K562 (cell line): ENCODE measurements at regions not wholly inside any gene's neighbourhood (a gene's known extent, or its start where the extent isn't known, plus 50 kb on each side); places are given as distances from the start of the nearest gene placed in this dataset.

Experiments used
- CBX8 ChIP-seq: fragments of 200-600 bp; sonication (generic); IDR thresholded peaks from 2 replicates; pipeline ENCODE4 v1.6.1; 2012; ENCODE audit warnings: borderline replicate concordance, mixed run types, low read depth, mild to moderate bottlenecking, moderate library complexity, mixed read lengths, low read length, control low read depth, inconsistent platforms; ENCODE audit not compliant: poor library complexity, severe bottlenecking; ENCODE audit errors: extremely low read depth
- CEBPB ChIP-seq: fragments of 450-650 bp; IDR thresholded peaks from 2 replicates; pipeline ENCODE4 v1.6.1; 2016; ENCODE audit warnings: missing genetic modification characterization, missing compliant biosample characterization
- NR0B1 ChIP-seq: fragments of 450-650 bp; IDR thresholded peaks from one replicate; pipeline ENCODE4 v1.6.1; 2018; ENCODE audit warnings: mild to moderate bottlenecking, moderate library complexity; ENCODE audit not compliant: partially characterized antibody
- NR2F6 ChIP-seq: fragments of 450-650 bp; formaldehyde crosslinking; IDR thresholded peaks from 2 replicates; pipeline ENCODE4 v1.4.0; 2020; ENCODE audit warnings: mild to moderate bottlenecking
- UBTF ChIP-seq, 2 experiments: IDR thresholded peaks; 2 replicates each; pipeline ENCODE4 v1.6.1; 2012; ENCODE audit warnings: improper control_type of control experiment in 2 of 2, low read depth in 2 of 2, low read length in 2 of 2, borderline replicate concordance in 1 of 2
- ZNF280A ChIP-seq: fragments of 450-650 bp; IDR thresholded peaks from 2 replicates; pipeline ENCODE4 v1.6.1; 2018; ENCODE audit warnings: mild to moderate bottlenecking, low read depth; ENCODE audit not compliant: partially characterized antibody
- TF ChIP-seq, protein P1 (sequence below), 2 experiments: fragments of 450-650 bp; IDR thresholded peaks; 2 replicates each; pipeline ENCODE4 v1.6.1; 2016

- no peak for TF ChIP-seq NR2F6 (CRISPR knock-in tag)
- TF ChIP-seq CBX8 = no peak
- no peak for TF ChIP-seq CEBPB (tag)
- TF ChIP-seq, protein P1, sequence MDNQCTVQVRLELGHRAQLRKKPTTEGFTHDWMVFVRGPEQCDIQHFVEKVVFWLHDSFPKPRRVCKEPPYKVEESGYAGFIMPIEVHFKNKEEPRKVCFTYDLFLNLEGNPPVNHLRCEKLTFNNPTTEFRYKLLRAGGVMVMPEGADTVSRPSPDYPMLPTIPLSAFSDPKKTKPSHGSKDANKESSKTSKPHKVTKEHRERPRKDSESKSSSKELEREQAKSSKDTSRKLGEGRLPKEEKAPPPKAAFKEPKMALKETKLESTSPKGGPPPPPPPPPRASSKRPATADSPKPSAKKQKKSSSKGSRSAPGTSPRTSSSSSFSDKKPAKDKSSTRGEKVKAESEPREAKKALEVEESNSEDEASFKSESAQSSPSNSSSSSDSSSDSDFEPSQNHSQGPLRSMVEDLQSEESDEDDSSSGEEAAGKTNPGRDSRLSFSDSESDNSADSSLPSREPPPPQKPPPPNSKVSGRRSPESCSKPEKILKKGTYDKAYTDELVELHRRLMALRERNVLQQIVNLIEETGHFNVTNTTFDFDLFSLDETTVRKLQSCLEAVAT (IDR thresholded peaks at IDR 0.05) = no peak
- no peak for TF ChIP-seq UBTF (IDR thresholded peaks at IDR 0.05; ENCODE audit: borderline replicate concordance in 1 of 2, low read depth in 2 of 2, low read length in 2 of 2)
- no peak for TF ChIP-seq ZNF280A
- TF ChIP-seq NR0B1 = no peak
Measured at GRCh38 chr15:47493357-47494247, 223.7 kb upstream of the SEMA6D start (continued).
